HG02798 (cell line): ENCODE measurements at regions not wholly inside any gene's neighbourhood (a gene's known extent, or its start where the extent isn't known, plus 50 kb on each side); places are given as distances from the start of the nearest gene placed in this dataset.

Experiments
- ATAC-seq: cut with Tn5 transposase; IDR thresholded peaks from one replicate; pipeline ENCODE4 v1.9.1; 2021; ENCODE audit warnings: mild to moderate bottlenecking; ENCODE audit not compliant: unreplicated experiment, poor library complexity

DNA sequence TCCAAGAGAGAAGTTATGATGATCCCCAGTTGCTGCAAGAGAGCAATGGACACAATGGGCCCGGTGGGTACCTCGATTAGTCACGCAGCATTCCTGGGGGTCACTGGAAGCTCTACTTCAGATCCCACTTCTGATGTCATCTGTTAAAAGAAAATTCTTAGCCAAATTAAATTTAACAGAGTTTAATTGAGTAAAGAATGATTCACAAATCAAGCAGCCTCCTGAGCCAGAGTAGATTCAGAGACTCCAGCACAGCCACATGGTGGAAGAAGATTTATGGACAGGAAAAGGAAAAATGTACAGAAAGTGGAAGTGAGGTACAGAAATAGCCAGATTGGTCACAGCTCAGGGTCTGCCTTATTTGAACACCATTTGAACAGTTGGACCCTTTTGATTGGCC is 107.5 kb downstream of the SPTSSA start:
- no peak for ATAC-seq

- no peak for ATAC-seq
Observed at GRCh38 chr14:34350903-34351302, 111.1 kb downstream of the SPTSSA start.

GRCh38 chr14:34348592-34348991 is 113.4 kb downstream of the SPTSSA start:
- ATAC-seq: no peak

GRCh38 chr14:34347683-34348082 is 114.4 kb downstream of the SPTSSA start:
- no peak for ATAC-seq

DNA sequence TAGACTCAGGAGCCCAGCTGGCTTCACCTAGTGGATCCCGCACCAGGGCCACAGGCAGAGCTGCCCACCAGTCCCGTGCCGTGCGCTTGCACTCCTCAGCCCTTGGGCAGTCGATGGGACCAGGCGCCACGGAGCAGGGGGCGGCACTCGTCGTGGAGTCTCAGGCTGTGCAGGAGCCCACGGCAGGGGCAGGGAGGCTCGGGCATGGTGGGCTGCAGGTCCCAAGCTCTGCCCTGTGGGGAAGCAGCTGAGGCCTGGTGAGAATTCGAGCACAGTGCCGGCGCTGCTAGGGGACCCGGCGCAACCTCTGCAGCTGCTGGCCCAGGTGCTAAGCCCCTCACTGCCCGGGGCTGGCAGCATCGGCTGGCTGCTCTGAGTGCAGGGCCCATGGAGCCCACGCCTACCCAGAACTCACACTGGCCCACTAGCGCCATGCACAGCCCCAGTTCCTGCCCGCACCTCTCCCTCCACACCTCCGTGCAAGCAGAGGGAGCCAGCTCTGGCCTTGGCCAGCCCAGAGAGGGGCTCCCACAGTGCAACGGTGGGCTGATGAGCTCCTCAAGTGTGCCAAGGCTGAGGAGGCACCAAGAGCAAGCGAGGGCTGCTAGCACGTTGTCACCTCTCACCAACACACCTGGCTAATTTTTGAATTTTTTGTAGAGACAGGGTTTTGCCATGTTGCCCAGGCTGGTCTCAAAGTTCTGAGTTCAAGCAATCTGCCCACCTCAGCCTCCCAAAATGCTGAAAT is 116.1 kb downstream of the SPTSSA start:
- ATAC-seq: no peak

GRCh38 chr14:34344318-34344717 is 117.7 kb downstream of the SPTSSA start:
- no peak for ATAC-seq

DNA sequence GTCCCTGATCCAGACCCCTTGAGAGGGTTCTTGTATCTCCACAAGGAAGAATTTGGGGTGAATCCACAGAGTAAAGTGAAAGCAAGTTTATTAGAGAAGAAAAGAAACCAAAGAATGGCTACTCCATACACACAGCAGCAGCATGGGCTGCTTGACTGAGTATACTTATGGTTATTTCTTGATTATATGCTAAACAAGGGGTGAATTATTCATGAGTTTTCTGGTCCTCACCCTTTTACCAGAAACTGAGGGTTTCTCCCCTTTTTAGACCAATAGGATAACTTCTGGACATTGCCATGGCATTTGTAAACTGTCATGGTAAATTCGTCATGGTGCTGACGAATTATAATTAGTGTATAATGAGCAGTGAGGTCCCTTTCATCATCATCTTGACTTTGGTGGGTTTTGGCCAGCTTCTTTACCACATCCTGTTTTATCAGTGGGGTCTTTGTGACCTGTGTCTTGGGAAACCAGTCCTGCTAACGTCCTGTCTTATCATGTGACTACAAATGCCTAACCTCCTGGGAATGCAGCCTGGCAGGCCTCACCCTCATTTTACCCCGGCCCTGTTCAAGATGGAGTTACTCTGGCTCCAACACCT is 121.9 kb downstream of the SPTSSA start:
- ATAC-seq: no peak

DNA sequence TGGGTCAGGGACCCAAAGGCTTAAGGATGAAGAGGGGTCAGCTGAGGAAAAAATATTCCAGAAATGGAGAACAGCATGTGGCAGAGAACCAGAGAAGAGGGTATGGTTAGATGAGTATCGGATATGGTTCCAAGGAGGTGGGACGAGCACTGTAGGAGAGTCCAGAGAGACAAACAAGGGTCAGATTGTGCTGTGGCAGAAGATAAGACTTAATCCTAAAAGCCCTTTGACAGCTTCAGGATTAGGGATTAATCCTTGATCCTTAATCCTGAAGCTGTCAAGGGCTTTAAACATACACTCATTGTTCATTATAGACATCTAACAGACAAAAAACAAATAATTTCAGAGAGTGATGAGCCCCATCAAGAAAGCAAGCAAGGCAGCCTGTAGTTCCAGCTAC is 124.0 kb downstream of the SPTSSA start:
- ATAC-seq: no peak

- no peak for ATAC-seq
Observed at GRCh38 chr14:34336501-34336900, 125.5 kb downstream of the SPTSSA start.

- no peak for ATAC-seq
Observed at GRCh38 chr14:34335968-34336367, 126.1 kb downstream of the SPTSSA start.

GRCh38 chr14:34334329-34334728 is 127.7 kb downstream of the SPTSSA start:
- ATAC-seq: no peak

- peak; percentile 92 for ATAC-seq
Observed at GRCh38 chr14:34331728-34332623, 130.1 kb downstream of the SPTSSA start.

DNA sequence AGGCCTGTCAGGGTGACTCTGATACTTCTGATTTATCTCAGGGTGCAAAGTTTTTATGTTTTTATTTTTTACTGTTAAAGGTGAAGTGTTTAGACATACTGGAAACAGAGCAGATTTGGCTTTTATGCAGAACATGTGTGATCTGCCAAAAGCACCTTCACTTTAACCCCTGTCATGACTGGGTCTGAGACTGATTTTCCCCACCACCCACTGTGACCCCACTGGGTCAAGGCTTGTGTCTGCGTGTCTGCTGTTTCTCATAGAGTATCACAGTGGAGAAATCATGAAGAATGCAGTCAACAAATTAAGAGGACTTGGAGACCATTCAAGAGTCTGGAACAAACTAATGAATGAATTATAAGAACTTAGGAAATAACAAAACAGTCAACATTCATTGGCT is 131.2 kb downstream of the SPTSSA start:
- ATAC-seq: no peak

DNA sequence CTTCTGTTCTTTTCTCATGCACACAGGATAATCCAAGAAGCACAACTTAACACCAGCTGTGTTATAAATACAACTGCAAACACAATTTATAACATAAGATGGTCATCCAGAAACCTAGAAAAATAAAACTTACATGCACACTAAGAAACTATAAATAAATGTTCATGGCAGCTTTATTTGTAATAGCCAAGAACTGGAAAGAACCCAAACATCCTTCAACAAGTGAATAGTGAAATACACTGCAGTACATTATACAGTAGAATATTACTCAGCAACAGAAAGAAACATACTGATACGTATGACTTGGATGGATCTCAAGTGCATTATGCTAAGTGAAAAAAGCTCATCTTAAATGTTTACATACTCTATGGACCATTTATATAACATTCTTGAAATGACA is 132.7 kb downstream of the SPTSSA start:
- ATAC-seq: no peak

DNA sequence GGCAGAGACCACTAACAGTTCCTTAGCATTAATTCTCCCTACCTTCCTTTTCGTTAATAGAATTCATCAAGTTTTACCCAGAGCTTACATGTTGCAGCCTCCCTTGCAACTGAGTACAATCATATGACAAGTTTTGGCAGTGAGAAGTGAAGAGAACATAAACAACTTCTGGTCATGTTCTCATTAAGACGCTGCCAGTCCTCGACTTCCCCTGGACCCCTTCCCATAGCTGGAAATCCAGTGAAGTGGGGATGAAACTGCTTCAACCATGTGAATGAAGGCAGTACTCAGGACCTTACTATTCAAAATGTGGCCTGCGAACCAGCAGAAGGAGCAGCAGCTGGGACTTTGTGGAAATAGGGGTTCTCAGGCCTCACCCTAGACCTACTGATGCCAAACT is 133.9 kb downstream of the SPTSSA start:
- ATAC-seq: no peak

GRCh38 chr14:34325493-34325892 is 136.5 kb downstream of the SPTSSA start:
- no peak for ATAC-seq

DNA sequence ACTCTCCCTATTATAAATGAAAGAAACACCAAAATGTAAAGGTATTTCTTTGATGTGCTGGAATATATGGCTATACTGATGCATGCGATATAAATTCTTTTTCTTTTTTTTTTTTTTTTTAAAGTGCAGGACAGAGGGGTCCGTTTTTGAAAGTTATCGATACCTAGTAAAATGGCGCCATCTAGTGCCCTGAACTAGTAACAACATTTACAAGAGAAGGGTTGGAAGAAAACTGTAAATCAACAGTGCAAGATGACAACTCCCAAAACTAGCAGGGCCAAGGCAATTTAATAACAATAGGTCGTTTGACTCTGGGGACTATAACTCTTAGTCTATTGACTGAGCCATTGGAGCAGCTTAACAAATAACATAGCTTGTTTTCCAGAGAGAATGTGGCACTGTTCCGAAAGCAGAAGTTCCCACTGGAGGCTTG is 137.7 kb downstream of the SPTSSA start:
- ATAC-seq: no peak

DNA sequence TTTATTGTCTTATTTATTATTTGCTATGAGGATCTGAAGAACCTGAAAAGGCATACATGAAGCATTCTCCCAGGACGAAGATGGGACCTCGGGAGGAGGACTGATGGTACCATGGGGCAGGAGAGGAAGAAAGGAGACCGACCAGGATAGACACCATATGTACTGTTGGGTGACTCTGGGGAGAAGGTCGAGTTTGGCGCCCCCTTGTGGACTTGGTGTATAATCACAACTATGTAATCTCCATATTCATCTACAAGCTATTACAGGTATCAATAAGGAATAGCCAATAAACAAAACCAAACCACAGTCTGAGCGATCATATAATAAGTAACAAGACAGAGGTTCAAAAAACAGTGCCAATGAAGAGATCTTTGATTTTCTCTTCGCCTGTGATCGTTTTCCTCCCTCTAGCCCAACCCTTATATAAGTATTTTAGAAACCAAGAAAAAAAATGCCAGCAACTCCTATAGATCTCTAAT is 139.1 kb downstream of the SPTSSA start:
- peak; percentile 73 for ATAC-seq

- ATAC-seq: no peak
Observed at GRCh38 chr14:34319140-34319539, 142.9 kb downstream of the SPTSSA start.

DNA sequence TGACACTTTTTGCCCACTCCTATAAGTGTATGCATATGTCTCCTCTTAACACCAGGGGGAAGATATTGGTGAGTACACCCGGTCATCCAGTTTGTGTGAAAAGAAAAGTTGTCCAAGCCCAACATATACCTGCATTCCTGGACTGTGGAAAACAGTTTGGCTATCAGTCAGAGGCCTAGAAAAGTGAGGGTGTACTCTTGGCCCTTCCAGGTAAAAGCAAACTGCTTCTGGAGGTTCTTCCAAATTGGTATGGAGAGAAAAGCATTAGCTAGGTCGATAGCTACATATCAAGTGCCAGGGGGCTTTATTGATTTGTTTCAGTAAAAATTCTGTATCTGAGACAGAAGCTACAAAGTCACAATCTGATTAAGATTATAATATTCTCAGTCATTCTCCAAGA is 144.0 kb downstream of the SPTSSA start:
- no peak for ATAC-seq

DNA sequence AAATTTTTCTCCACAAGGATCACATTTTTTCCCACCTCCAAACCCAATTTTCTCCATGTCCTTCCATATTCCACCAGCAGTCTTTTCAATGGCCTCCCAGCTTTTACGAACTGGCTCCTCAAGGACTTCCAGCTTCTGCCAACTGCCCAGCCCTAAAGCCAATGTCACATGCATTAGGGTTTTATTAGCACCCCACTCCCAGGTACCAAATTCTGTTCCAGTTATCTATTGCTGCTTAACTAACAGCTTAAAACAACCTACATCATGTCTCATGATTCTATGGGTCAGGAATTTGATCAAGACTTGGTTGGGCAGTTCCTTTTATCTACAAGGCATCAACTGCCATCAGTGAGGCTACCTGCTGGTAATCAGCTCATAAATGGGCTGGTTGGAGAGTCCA is 151.3 kb downstream of the SPTSSA start:
- no peak for ATAC-seq
